ENCODE measurements at regions not wholly inside any gene's neighbourhood (a gene's known extent, or its start where the extent isn't known, plus 50 kb on each side); places are given as distances from the start of the nearest gene placed in this dataset.
"Not testable (repeated sequence)": the region's sequence is repeated elsewhere in the genome, so short reads cannot be mapped to it uniquely, and the experiment has no call there.

GRCh38 chr13:55654243-55654642 is 1486.5 kb upstream of the PRR20A start:
- DNase-seq, result no peak

DNA sequence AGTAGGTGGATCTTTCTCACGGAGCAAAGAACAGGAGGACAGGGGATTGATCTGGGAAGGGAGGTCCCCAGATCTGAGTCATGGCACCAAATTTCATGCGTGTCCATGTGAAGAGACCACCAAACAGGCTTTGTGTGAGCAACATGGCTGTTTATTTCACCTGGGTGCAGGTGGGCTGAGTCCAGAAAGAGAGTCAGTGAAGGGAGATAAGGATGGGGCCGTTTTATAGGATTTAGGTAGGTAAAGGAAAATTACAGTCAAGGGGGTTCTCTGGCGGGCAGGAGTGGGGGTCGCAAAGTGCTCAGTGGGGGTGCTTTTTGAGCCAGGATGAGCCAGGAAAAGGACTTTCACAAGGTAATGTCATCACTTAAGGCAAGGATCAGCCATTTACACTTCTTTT is 1480.5 kb upstream of the PRR20A start:
- not testable (repeated sequence) for DNase-seq

- DNase-seq, result no peak
These were observed 1479.9 kb upstream of the PRR20A start for GRCh38 chr13:55660851-55661250.

DNA sequence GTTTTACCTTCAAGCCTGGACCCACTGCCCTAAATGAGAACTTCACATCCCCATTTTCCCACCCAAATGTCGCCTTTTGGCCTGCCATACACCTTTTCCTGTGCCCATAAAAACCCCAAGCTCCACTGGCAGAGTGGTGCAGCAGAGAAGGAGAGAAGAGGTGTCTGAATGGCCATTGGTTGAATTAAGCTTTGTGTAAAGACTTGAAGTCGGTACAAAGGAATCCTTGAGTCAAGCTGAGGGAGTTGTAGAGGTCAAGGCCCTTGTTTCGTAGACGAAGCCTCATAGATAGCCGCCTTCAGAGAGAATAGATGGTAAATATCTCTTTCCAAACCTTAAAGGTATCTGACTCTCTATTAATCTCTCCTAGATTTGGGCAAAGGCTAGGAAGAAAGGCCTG is 1479.2 kb upstream of the PRR20A start:
- DNase-seq, result no peak

- no peak for DNase-seq
These were observed 1476.5 kb upstream of the PRR20A start for GRCh38 chr13:55664178-55664577.

- DNase-seq, result no peak
These were observed 1471.7 kb upstream of the PRR20A start for GRCh38 chr13:55669051-55669450.

- no peak for DNase-seq
These were observed 1466.8 kb upstream of the PRR20A start for GRCh38 chr13:55673910-55674309.

- DNase-seq, result no peak
These were observed 1457.9 kb upstream of the PRR20A start for GRCh38 chr13:55682776-55683175.

GRCh38 chr13:55705526-55705925 is 1435.2 kb upstream of the PRR20A start:
- no peak for DNase-seq

GRCh38 chr13:55705971-55706370 is 1434.7 kb upstream of the PRR20A start:
- DNase-seq, result peak in 1 of 56 donors; percentile 2

DNA sequence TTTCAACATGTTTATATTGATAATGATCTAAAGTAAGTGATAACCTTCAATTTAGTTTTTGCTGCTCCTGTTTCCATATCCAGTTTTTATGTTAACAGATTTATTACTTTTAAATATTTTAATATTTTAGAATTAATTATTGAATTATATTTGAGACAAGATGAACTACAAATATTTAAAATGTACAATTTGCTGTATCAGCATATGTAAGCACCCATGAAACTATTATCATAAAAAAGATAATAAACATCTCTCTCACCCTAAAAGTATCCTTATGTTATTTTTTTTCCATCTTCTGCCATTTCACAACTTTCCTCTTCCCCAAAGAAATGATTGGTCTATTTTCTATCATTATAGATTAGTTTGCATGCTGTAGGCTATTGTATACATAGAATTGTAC is 1426.6 kb upstream of the PRR20A start:
- no peak for DNase-seq

GRCh38 chr13:55727683-55728082 is 1413.0 kb upstream of the PRR20A start:
- no peak for DNase-seq

GRCh38 chr13:55728247-55728646 is 1412.5 kb upstream of the PRR20A start:
- no peak for DNase-seq

DNA sequence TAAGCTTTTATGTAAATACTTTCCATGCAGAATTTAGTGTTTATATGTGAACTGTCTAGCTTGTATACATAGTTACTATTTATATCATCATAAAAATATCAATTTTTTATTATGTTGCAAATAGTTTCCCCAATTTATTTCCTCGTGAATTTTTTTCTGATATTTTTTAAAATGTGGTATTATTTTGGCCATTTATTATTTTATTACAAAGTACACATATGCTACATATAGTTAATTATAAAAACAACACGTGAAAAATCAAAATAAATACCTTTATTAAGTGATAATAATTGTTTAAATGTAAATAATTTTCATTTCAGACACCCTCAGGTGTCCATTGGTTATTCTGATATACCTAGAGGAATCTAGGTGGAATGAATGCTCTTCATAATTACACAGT is 1394.9 kb upstream of the PRR20A start:
- DNase-seq, result no peak

DNA sequence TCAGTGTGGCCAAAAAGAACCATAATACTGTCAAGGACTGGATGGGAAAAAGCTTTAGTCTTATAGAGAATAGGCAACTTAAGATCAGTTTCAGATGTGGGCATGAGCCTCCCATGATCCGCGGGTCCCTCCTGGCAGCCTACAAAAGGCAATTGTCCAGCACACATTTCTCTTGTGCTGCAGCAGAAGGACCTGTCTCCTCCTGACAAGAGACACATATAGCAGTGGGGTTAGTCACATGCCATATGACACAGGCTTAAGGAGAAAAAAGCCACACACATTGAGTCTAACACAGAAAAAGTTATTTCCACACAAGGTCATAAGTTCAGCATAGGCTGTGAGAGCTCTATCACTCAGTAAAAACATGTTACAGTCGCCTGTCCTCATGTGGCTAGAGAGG is 1378.7 kb upstream of the PRR20A start:
- no peak for DNase-seq

DNA sequence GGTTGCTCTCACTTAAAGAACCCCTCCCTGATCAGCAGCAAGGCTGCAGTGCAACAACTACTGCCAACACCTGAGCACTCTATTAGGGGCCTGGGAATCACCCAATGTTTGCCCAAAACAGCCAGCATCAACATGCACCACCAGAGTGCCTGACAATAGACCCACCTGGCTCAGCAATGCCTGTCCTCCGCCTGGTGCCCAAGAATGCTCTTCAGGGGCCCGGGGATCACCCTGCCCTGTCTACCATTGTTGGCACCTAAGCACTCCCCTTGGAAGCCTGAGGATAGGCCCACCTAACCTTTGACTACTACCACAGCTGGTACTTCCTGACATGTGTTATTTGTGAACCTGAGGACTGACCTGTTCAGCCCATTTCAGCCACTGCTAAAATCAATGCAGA is 1363.1 kb upstream of the PRR20A start:
- DNase-seq, result no peak

DNA sequence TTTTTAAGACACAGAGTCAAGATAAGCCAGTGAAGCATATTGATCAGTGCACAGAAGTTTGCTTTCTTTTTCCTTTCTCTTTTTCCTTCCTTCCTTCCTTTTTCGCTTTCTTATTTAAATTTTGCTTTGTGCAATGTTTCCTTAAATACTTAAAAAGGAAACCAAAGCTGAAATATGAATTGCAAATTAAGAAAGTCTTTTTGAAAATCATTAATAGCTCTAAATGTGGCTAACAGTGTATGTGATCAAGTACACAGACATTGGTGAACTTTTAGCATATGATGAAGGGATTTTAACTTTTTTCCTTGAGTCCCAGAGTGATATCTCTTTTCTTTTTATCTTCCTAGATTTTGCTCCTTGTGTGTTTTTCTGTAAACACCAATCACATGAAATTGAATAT is 1356.9 kb upstream of the PRR20A start:
- no peak for DNase-seq

DNA sequence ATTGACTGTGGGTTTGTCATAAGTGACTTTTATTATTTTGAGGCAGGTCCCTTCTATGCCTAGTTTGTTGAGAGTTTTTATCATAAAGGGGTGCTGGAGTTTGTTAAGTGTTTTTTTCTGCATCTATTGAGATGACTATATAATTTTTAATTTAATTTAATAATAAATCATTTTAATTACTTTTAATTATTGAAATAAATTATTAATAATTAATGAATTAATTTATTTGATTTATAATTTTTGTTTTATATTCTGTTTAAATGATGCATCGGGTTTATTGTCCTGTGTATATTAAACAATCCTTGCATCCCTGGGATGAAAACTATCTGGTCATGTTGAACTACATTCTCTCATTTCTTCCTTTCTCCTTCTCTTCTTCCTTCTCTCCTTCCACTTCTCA is 1352.2 kb upstream of the PRR20A start:
- DNase-seq, result no peak

DNA sequence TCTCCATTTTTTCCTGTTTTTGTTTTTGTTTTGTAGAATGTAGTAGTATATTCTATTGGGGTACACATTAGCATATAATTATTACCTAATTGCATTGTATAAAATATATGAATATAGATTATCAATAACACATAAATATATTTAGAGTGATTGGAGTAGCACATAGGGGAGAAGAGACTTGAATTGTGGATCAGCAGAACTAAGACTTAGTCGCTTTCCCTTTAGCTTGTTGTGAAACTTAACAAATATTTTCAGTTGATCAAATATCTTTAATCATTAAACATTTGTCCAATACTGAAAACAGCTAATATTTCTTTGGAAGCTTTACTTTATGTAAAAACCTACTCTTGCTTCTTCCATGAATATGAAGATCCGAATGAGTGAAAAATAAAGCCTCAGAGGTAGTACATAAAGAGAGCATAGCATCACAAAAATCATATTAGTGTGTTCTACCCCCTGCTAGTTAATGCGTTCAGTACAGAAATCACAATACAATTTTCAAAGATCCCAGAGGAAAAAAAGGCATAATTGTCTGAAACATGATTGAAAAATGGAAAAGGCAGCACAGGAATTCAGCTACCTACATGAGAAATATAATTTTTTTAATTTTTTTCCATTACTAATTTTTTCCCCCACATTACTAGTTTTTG is 1348.0 kb upstream of the PRR20A start:
- no peak for DNase-seq

GRCh38 chr13:55815458-55816033 is 1325.2 kb upstream of the PRR20A start:
- DNase-seq, result no peak

DNA sequence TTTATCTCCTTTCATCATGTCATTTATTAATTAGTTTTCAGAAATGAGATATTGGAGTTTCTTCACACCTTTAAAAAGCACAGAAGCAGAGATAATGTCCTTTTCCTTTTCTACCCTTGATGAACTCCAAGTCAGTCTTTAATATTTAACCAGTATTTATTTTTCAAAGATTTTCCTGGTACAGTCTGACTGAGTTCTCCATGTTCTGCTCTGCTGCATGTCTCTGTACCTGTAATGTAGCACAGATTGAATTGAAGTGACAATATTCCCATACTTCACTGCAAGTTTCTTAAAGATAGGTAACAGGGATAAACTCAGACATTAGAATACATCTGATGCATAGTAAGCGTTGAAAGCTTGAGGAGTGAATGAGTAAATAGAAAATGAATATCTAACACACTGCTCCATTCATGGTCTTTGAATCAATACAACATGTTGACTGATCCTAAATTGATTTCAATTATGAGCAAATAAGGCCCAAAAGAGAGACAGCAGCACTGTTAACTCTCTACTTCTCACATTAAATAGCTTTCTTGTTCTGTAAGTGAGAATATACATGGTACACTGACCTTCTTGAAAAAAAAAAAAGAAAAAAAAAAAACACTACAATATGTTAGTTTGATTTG is 1323.6 kb upstream of the PRR20A start:
- DNase-seq, result no peak

- no peak for DNase-seq
These were observed 1319.9 kb upstream of the PRR20A start for GRCh38 chr13:55820817-55821216.

DNA sequence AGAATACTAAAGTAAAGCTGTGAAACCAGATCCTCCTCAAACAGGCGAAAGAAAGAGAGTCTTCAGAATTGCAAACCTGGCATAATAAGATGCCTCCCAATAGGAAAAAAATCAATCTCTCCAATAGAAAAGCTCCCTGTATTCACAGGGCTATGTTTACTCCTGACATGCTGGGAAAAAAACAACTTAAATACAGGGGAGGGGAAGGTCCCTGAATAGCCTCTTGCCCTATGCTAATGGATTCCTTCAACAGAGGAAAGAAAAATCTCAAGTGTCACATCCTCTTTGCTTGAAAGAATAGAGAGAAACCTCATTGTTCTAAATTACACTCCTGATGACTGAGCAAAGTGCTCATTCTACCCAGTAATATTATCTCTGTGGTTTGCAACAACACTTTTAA is 1271.1 kb upstream of the PRR20A start:
- DNase-seq, result no peak
